GM23338 (cell line): ENCODE measurements at regions not wholly inside any gene's neighbourhood (a gene's known extent, or its start where the extent isn't known, plus 50 kb on each side); places are given as distances from the start of the nearest gene placed in this dataset.

Experiments used
- ATAC-seq: fragments of 200-7000 bp; cut with Tn5 transposase; 3 replicates; pipeline ENCODE4 v1.9.1; 2020
- DNase-seq: peaks from one replicate; pipeline ENCODE4 v3.0.0-alpha.2; 2015; ENCODE audit warnings: low spot score
- H2AFZ ChIP-seq: fragments of 200-600 bp; sonication (generic); 2 replicates; pipeline ENCODE4 v1.8.0; 2016; ENCODE audit warnings: antibody characterized with exemption, mild to moderate bottlenecking, moderate library complexity
- H3F3A ChIP-seq: fragments of 200-600 bp; sonication (generic); replicated peaks from 2 replicates; pipeline ENCODE4 v1.8.0; 2017; ENCODE audit warnings: antibody characterized with exemption, mixed run types, low read depth
- H3K27ac ChIP-seq: fragments of 200-600 bp; sonication (generic); 2 replicates; pipeline ENCODE4 v1.6.1; 2016; ENCODE audit warnings: low read depth
- H3K27me3 ChIP-seq: fragments of 200-600 bp; sonication (generic); 2 replicates; pipeline ENCODE4 v1.8.0; 2016; ENCODE audit warnings: mild to moderate bottlenecking, mixed run types, moderate library complexity; ENCODE audit not compliant: insufficient read depth
- H3K36me3 ChIP-seq: fragments of 200-600 bp; sonication (generic); 2 replicates; pipeline ENCODE4 v1.8.0; 2016; ENCODE audit warnings: mild to moderate bottlenecking; ENCODE audit not compliant: insufficient read depth
- H3K4me1 ChIP-seq: fragments of 200-600 bp; sonication (generic); 2 replicates; pipeline ENCODE4 v1.8.0; 2016; ENCODE audit warnings: mild to moderate bottlenecking, moderate library complexity; ENCODE audit not compliant: insufficient read depth
- H3K4me2 ChIP-seq: fragments of 200-600 bp; sonication (generic); 2 replicates; pipeline ENCODE4 v1.7.1; 2017; ENCODE audit warnings: mixed run types
- H3K4me3 ChIP-seq: fragments of 200-600 bp; sonication (generic); 2 replicates; pipeline ENCODE4 v1.6.1; 2016; ENCODE audit warnings: mixed run types
- H3K79me2 ChIP-seq: fragments of 200-600 bp; sonication (generic); replicated peaks from 2 replicates; pipeline ENCODE4 v1.8.0; 2017; ENCODE audit warnings: mild to moderate bottlenecking; ENCODE audit not compliant: insufficient read depth
- H3K9me2 ChIP-seq: fragments of 200-600 bp; sonication (generic); 2 replicates; pipeline ENCODE4 v1.8.0; 2017; ENCODE audit not compliant: insufficient read depth
- H4K20me1 ChIP-seq: fragments of 200-600 bp; sonication (generic); replicated peaks from 2 replicates; pipeline ENCODE4 v1.8.0; 2017; ENCODE audit warnings: mild to moderate bottlenecking; ENCODE audit not compliant: insufficient read depth
- H3K27ac Mint-ChIP-seq: 2 replicates; pipeline ENCODE4 v1.8.0; 2020; ENCODE audit warnings: inconsistent platforms, mild to moderate bottlenecking, moderate library complexity, mixed read lengths
- H3K27me3 Mint-ChIP-seq: 3 replicates; pipeline ENCODE4 v1.8.0; 2022; ENCODE audit warnings: low read depth, mild to moderate bottlenecking, moderate library complexity, mixed read lengths, inconsistent platforms; ENCODE audit not compliant: insufficient read depth, poor library complexity
- H3K36me3 Mint-ChIP-seq: 3 replicates; pipeline ENCODE4 v1.8.0; 2021; ENCODE audit warnings: low read depth, mild to moderate bottlenecking, inconsistent platforms, moderate library complexity, mixed read lengths
- H3K4me1 Mint-ChIP-seq: 3 replicates; pipeline ENCODE4 v1.8.0; 2020; ENCODE audit warnings: mild to moderate bottlenecking, inconsistent platforms, mixed read lengths
- H3K4me3 Mint-ChIP-seq: 3 replicates; pipeline ENCODE4 v1.8.0; 2021; ENCODE audit warnings: moderate library complexity, mild to moderate bottlenecking, inconsistent platforms, mixed read lengths
- H3K9me3 Mint-ChIP-seq: 3 replicates; pipeline ENCODE4 v1.8.0; 2020; ENCODE audit warnings: moderate library complexity, mild to moderate bottlenecking, inconsistent platforms, mixed read lengths
- CREB1 ChIP-seq: fragments of 250-450 bp; sonication (Bioruptor Pico); IDR thresholded peaks from 2 replicates; pipeline ENCODE4 v1.5.0; 2020; ENCODE audit warnings: low read depth, mild to moderate bottlenecking, moderate library complexity
- CTCF ChIP-seq, 2 experiments: fragments of 200-600 bp in 1 of 2; sonication (generic) in 1 of 2; conservative IDR thresholded peaks; 2 replicates each; pipeline versions ENCODE4 v1.5.1 to v1.6.1; 2016 to 2017; ENCODE audit warnings: antibody characterized with exemption in 2 of 2, low read depth in 2 of 2, mild to moderate bottlenecking in 2 of 2, moderate library complexity in 1 of 2
- ETS1 ChIP-seq: IDR thresholded peaks from 2 replicates; pipeline ENCODE4 v1.6.1; 2016; ENCODE audit warnings: antibody characterized with exemption
- EZH2 ChIP-seq: fragments of 200-600 bp; sonication (generic); IDR thresholded peaks from one replicate; pipeline ENCODE4 v1.8.0; 2017; ENCODE audit warnings: antibody characterized with exemption, mild to moderate bottlenecking, low read depth; ENCODE audit not compliant: unreplicated experiment
- JUNB ChIP-seq: IDR thresholded peaks from one replicate; pipeline ENCODE4 v1.6.1; 2016; ENCODE audit warnings: antibody characterized with exemption; ENCODE audit not compliant: unreplicated experiment
- STAT1 ChIP-seq: IDR thresholded peaks from one replicate; pipeline ENCODE4 v1.6.1; 2016; ENCODE audit warnings: antibody characterized with exemption; ENCODE audit not compliant: unreplicated experiment
- ZNF462 ChIP-seq: fragments of 250-450 bp; sonication (Bioruptor Pico); IDR thresholded peaks from 2 replicates; pipeline ENCODE4 v1.5.0; 2020; ENCODE audit warnings: mild to moderate bottlenecking, moderate library complexity

- H4K20me1 ChIP-seq: 0 out of 2 replicates have a peak, but pooled peaks cover 2% of the 10 kb centered on the region
- H3K4me3 ChIP-seq: no peak overlapping the region
- H3K4me1 ChIP-seq: no peaks in the 10 kb centered on the region
- no peaks in the 10 kb centered on the region for H3K36me3 ChIP-seq
- TF ChIP-seq JUNB (no peak), EZH2 (no peak), CTCF (conservative IDR thresholded peaks at IDR 0.05; ENCODE audit: low read depth in 2 of 2) (no peak)
- peaks cover 12% of the 10 kb centered on the region for H3K4me1 Mint-ChIP-seq
- H3K4me3 Mint-ChIP-seq: no peak overlapping the region
- H3K27ac ChIP-seq: no peak overlapping the region
- H3K27me3 ChIP-seq: no peaks in the 10 kb centered on the region
- no peak overlapping the region for H3K4me2 ChIP-seq
- H3K9me3 Mint-ChIP-seq: no peaks in the 10 kb centered on the region
- H3K9me2 ChIP-seq: peaks cover 12% of the 10 kb centered on the region; the same call in 1 of the 2 replicates
- H3K27me3 Mint-ChIP-seq: peaks cover 2% of the 10 kb centered on the region
- H3F3A ChIP-seq: no peaks in the 10 kb centered on the region
- ATAC-seq (no peak), DNase-seq (no peak)
- H3K36me3 Mint-ChIP-seq: no peaks in the 10 kb centered on the region
- no peaks in the 10 kb centered on the region for H3K79me2 ChIP-seq
- no peak overlapping the region for H2AFZ ChIP-seq
- no peak overlapping the region for H3K27ac Mint-ChIP-seq
Measured at GRCh38 chr10:62880162-62880561, 64.0 kb upstream of the EGR2 start.

- no peak overlapping the region for H3K4me3 Mint-ChIP-seq
- no peaks in the 10 kb centered on the region for H3F3A ChIP-seq
- no peak overlapping the region for H3K4me3 ChIP-seq
- DNase-seq: no peak
- H3K27me3 ChIP-seq: no peaks in the 10 kb centered on the region
- H3K9me2 ChIP-seq: 0 out of 2 replicates have a peak, but pooled peaks cover 7% of the 10 kb centered on the region
- no peaks in the 10 kb centered on the region for H3K79me2 ChIP-seq
- peaks cover 4% of the 10 kb centered on the region; the same call in 2 of the 3 replicates for H3K9me3 Mint-ChIP-seq
- no peak for ATAC-seq
- no peak for TF ChIP-seq STAT1
- no peaks in the 10 kb centered on the region; the same call in 2 of the 3 replicates for H3K36me3 Mint-ChIP-seq
- no peaks in the 10 kb centered on the region for H3K36me3 ChIP-seq
- H2AFZ ChIP-seq: no peak overlapping the region
- no peaks in the 10 kb centered on the region; the same call in 1 of the 2 replicates for H3K4me1 ChIP-seq
- H3K27ac ChIP-seq: no peak overlapping the region
- no peak overlapping the region for H3K27ac Mint-ChIP-seq
- H4K20me1 ChIP-seq: no peaks in the 10 kb centered on the region
- no peak overlapping the region for H3K4me2 ChIP-seq
- peaks cover 2% of the 10 kb centered on the region for H3K27me3 Mint-ChIP-seq
- H3K4me1 Mint-ChIP-seq: peaks cover 21% of the 10 kb centered on the region
Measured at GRCh38 chr10:62873866-62874265, 57.7 kb upstream of the EGR2 start.

- Histone ChIP-seq H3K4me2 (0 out of 2 replicates have a peak overlapping the region, but pooled peaks have one; percentile 15), H3K27ac (no peak overlapping the region), H3F3A (no peaks in the 10 kb centered on the region), H3K9me2 (0 out of 2 replicates have a peak, but pooled peaks cover 4% of the 10 kb centered on the region), H2AFZ (peak overlapping the region; percentile 63; the same call in 1 of the 2 replicates), H3K4me3 (no peak overlapping the region), H3K36me3 (no peaks in the 10 kb centered on the region), H3K79me2 (no peaks in the 10 kb centered on the region), H3K27me3 (no peaks in the 10 kb centered on the region), H3K4me1 (no peaks in the 10 kb centered on the region; the same call in 1 of the 2 replicates), H4K20me1 (no peaks in the 10 kb centered on the region)
- Mint-ChIP-seq H3K4me1 (peaks cover 10% of the 10 kb centered on the region; the same call in 2 of the 3 replicates), H3K36me3 (no peaks in the 10 kb centered on the region; the same call in 2 of the 3 replicates), H3K27me3 (no peaks in the 10 kb centered on the region), H3K27ac (no peak overlapping the region; the same call in 1 of the 2 replicates), H3K4me3 (no peak overlapping the region), H3K9me3 (peaks cover 4% of the 10 kb centered on the region; the same call in 2 of the 3 replicates)
- DNase-seq (no peak), ATAC-seq (no peak)
- TF ChIP-seq CREB1 (CRISPR knock-in tag) (no peak), EZH2 (no peak), ETS1 (no peak), STAT1 (no peak), ZNF462 (CRISPR knock-in tag) (no peak)
Measured at GRCh38 chr10:62870866-62871265, 54.7 kb upstream of the EGR2 start.
